Vagina (tissue), 2 donors: ENCODE measurements at regions not wholly inside any gene's neighbourhood (a gene's known extent, or its start where the extent isn't known, plus 50 kb on each side); places are given as distances from the start of the nearest gene placed in this dataset.

Experiments used
- POLR2A ChIP-seq, 2 donors: fragments of 450-650 bp; IDR thresholded peaks; one replicate each; pipeline ENCODE4 v1.6.1; 2017; ENCODE audit warnings: antibody characterized with exemption in 2 of 2, mild to moderate bottlenecking in 2 of 2, moderate library complexity in 2 of 2
- POLR2AphosphoS5 ChIP-seq, 2 donors: sonication (generic); formaldehyde crosslinking; IDR thresholded peaks; one replicate each; pipeline ENCODE4 v1.9.0; 2017; ENCODE audit warnings: antibody characterized with exemption in 2 of 2, mild to moderate bottlenecking in 2 of 2, low read depth in 1 of 2; ENCODE audit not compliant: insufficient read depth in 1 of 2
- TF ChIP-seq, protein P1 (sequence below), 3 experiments: fragments of 450-650 bp in 2 of 3; fragments of 200-600 bp in 1 of 3; sonication (generic) in 1 of 3; IDR thresholded peaks; one replicate each; pipeline ENCODE4 v1.5.1; 2017 to 2019; ENCODE audit warnings: antibody characterized with exemption in 3 of 3, mild to moderate bottlenecking in 2 of 3, moderate library complexity in 2 of 3

DNA sequence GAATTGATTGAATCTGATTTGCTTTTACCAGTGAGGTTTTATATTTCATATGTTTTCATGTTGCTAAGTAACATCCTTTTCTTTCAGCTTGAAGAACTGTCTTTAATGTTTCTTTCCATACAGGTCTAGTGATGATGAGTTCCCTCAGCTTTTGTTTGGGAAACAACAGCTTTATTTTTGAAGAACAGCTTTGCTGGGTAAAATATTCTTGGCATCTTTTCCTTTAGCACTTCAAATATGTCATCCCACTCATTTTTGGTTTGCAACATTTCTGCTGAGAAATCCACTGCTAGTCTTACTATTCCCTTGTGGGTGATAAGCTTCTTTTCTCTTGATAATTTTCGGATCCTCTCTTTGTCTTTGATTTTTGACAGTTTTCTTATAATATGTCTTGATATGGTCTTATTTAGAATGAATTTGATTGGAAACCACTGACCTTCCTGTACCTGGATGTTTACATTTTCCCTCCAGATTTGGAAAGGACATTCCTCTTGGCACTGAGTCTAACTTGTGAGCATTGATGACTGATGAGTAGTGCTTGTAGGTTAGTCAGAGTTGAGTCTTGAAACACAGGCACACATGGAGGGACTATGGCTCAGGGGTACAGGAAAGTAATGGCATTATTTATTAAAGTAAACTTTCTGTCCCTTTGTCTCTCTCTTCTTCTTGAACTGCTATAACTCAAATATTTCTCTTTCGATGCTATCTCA is 220.3 kb downstream of the SPATA31D1 start:
- TF ChIP-seq, protein P1, sequence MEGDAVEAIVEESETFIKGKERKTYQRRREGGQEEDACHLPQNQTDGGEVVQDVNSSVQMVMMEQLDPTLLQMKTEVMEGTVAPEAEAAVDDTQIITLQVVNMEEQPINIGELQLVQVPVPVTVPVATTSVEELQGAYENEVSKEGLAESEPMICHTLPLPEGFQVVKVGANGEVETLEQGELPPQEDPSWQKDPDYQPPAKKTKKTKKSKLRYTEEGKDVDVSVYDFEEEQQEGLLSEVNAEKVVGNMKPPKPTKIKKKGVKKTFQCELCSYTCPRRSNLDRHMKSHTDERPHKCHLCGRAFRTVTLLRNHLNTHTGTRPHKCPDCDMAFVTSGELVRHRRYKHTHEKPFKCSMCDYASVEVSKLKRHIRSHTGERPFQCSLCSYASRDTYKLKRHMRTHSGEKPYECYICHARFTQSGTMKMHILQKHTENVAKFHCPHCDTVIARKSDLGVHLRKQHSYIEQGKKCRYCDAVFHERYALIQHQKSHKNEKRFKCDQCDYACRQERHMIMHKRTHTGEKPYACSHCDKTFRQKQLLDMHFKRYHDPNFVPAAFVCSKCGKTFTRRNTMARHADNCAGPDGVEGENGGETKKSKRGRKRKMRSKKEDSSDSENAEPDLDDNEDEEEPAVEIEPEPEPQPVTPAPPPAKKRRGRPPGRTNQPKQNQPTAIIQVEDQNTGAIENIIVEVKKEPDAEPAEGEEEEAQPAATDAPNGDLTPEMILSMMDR (IDR thresholded peaks at IDR 0.05) = no peak
- no peak for TF ChIP-seq POLR2AphosphoS5 (IDR thresholded peaks at IDR 0.05; ENCODE audit: insufficient read depth in 1 of 2, low read depth in 1 of 2)
- no peak for TF ChIP-seq POLR2A (IDR thresholded peaks at IDR 0.05)
